Left ventricle myocardium superior (tissue), 1 donor: ENCODE measurements at regions not wholly inside any gene's neighbourhood (a gene's known extent, or its start where the extent isn't known, plus 50 kb on each side); places are given as distances from the start of the nearest gene placed in this dataset.
"Not testable (repeated sequence)": the region's sequence is repeated elsewhere in the genome, so short reads cannot be mapped to it uniquely, and the experiment has no call there.

Experiments
- ATAC-seq: fragments of 200-7000 bp; cut with Tn5 transposase; one replicate; pipeline ENCODE4 v1.9.1; 2020; ENCODE audit warnings: mild to moderate bottlenecking, moderate library complexity
- DNase-seq: peaks from one replicate; pipeline ENCODE4 v3.0.0-alpha.2; 2020
- intact Hi-C: fragments of 100-400 bp; cut with micrococcal nuclease; formaldehyde crosslinking; loops from one replicate; pipeline ENCODE4 v1.11.0; 2022
- donor health status: DM: no; HTN: yes; CAD: no; lungs with severe emphysema.

GRCh38 chr3:67064105-67064504 lies 66.0 kb downstream of the KBTBD8 start:
- intact Hi-C loops = no loop called here
- DNase-seq (no peak), ATAC-seq (no peak)

DNA sequence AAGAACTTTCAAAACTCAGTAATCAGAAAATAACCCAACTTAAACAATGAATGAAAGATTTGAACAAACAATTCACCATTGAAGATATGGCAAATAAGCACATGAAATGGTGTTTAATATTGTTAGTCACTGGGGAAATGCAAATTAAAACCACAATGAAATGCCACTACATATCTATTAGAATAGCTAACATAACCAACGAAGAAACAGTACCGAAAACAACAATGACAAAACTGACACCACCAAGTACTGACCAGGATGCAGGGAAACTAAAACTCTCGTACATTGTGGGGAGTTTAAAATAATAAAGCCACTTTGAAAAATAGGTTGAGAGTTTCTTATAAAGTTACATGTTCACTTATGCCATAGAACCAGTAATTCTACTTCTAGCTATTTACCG lies 69.1 kb downstream of the KBTBD8 start:
- no peak for ATAC-seq
- DNase-seq = no peak
- intact Hi-C loops = no loop called here

DNA sequence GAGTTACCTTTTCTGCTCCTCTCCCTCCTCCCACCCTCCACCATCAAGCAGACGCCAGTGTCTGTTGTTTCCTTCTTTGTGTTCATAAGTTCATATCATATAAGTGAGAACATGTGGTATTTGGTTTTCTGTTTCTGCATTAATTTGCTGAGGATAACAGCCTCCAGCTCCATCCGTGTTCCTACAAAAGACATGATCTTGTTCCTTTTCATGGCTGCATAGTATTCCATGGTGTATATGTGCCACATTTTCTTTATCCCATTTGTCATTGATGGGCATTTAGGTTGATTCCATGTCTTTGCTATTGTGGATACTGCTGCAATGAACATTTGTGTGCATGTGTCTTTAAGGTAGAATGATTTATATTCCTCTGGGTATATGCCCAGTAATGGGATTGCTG lies 74.5 kb downstream of the KBTBD8 start:
- DNase-seq, intact Hi-C loops, ATAC-seq: not testable (repeated sequence)

DNA sequence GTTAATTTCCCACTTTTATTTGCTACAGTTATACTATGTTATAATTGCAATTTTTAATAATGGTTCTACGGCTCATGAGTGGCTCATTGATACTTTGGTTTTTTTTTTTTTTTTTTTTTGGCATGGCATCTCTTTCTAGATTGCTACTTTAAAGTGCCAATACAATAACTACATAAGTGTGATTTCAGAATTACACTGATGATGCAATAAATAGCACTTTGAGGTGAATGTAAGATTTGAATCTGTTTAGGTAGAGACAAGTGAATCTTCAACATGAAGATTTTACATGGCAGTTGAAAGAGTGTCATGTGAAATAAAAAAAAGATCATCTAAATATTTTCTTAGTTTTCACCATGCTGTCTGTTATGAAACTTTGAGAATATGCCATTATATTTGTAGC lies 75.7 kb downstream of the KBTBD8 start:
- ATAC-seq (no peak), DNase-seq (no peak)
- intact Hi-C loops = no loop called here

- ATAC-seq (no peak), DNase-seq (no peak)
- intact Hi-C loops = no loop called here
Observed at GRCh38 chr3:67075295-67075694, 77.2 kb downstream of the KBTBD8 start.

DNA sequence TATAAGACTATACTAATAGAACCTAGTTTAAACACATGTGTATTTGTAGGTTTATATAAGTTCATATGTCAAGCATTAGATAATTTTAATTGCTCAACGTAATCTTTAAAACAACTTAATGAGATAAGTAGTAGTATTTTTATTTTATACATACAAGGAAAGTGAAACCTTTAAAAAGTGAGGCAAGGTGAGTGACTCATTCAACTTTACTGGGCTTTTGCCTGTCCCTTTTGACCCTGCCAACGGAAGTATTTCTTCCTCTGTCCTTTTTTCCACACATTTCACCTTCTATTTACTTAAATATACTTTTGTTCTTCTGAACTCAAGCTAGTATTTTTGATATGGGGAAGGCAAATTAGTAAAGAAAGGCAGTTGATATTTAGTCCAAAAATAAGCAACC lies 78.5 kb downstream of the KBTBD8 start:
- intact Hi-C loops = no loop called here
- DNase-seq = no peak
- no peak for ATAC-seq

- no peak for DNase-seq
- intact Hi-C loops = no loop called here
- no peak for ATAC-seq
Observed at GRCh38 chr3:67077656-67078055, 79.5 kb downstream of the KBTBD8 start.

- intact Hi-C loops = no loop called here
- no peak for DNase-seq
Observed at GRCh38 chr3:67082533-67083024, 84.5 kb downstream of the KBTBD8 start.

GRCh38 chr3:67083277-67083676 lies 85.2 kb downstream of the KBTBD8 start:
- DNase-seq (no peak), ATAC-seq (no peak)
- intact Hi-C loops = no loop called here

More at GRCh38 chr3:67082533-67083024, 84.5 kb downstream of the KBTBD8 start:
- no peak for ATAC-seq

- ATAC-seq (no peak), DNase-seq (no peak)
- intact Hi-C loops = no loop called here
Observed at GRCh38 chr3:67087788-67088187, 89.7 kb downstream of the KBTBD8 start.

GRCh38 chr3:67090474-67090873 lies 92.4 kb downstream of the KBTBD8 start:
- no peak for ATAC-seq
- no peak for DNase-seq
- intact Hi-C loops = no loop called here

GRCh38 chr3:67093305-67093704 lies 95.2 kb downstream of the KBTBD8 start:
- intact Hi-C loops = no loop called here
- ATAC-seq = no peak
- DNase-seq = no peak

DNA sequence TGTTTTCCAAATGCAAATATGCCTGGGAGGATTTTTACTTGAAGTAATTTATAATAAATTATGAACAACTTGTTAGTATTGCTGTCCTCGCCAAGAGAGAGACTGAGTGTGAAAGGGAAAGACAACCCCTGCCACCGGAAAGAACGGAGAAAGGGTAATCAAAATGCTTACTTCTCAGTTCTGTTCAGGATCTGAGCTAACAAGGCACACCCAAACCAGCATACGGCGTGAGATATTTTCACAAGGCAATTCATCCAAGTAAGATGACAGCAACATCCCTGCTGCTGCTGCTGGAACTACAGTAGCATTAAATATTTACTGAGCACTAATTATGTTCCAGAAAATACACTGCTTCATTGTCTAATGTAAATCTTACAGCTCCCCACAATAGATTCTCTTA lies 96.1 kb downstream of the KBTBD8 start:
- intact Hi-C loops = no loop called here
- ATAC-seq = no peak
- no peak for DNase-seq

DNA sequence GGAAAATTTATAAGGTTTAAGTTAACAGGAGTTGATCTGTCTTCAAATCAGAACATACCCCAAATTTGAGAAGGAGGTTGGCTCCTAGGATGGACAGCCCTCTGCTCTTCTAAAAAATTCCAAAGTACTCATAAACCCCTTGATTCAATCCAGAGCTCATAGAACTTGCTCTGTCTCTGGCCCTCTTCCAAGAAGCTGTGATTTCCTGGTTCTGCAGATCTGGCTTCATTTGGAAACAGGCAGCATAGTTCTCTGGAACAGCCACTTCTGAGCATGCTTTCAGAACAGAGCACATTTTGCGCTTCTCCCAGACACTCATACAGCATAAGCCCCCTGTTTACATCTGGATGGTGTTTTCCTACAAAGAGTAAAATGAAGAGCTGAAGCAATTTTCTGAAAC lies 96.7 kb downstream of the KBTBD8 start:
- intact Hi-C loops = no loop called here
- DNase-seq (no peak), ATAC-seq (no peak)

DNA sequence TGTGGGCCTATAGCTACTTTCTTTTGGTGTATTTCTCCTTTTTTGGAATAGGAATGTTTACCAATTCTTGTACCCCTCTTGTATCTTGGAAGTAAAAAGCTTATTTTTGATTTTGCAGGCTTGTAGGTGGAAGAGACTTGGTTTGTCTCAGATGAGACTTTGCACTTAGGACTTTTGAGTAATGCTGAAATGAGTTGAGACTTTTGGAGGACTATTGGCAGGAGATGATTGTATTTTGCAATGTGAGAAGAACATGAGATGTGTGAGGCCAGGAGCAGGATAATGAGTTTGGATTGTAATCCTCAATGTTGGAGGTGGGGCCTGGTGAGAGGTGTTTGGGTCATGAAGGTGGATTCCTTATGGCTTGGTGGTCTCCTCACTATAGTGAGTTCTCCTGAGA lies 106.3 kb downstream of the KBTBD8 start:
- intact Hi-C loops = loop anchor here (10.0 kb wide), 1 partner anchor 1770 kb away; no protein-coding TSS in a partner anchor
- DNase-seq (no peak), ATAC-seq (no peak)

DNA sequence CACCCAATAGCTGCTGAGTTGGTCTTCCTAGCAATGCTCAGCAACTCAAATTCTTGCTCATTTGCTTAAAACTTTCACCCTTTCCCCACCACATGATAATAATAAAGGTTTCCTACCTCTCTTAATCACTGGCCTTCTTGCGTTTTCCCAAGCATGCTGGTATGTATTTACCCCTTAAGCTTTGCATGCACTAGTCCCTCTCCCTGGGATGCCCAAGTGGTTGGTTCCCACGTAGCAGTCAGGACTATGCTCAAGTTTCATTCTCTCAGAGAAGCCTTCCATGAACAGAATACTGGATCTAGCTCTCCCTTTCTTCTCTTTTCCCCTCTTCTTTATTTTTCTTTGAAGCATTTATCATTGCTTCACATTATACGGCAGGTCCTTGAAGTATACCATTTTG lies 108.8 kb downstream of the KBTBD8 start:
- ATAC-seq = no peak
- DNase-seq = no peak
- intact Hi-C loops = loop anchor here (10.0 kb wide), 1 partner anchor 1768 kb away; no protein-coding TSS in a partner anchor

DNA sequence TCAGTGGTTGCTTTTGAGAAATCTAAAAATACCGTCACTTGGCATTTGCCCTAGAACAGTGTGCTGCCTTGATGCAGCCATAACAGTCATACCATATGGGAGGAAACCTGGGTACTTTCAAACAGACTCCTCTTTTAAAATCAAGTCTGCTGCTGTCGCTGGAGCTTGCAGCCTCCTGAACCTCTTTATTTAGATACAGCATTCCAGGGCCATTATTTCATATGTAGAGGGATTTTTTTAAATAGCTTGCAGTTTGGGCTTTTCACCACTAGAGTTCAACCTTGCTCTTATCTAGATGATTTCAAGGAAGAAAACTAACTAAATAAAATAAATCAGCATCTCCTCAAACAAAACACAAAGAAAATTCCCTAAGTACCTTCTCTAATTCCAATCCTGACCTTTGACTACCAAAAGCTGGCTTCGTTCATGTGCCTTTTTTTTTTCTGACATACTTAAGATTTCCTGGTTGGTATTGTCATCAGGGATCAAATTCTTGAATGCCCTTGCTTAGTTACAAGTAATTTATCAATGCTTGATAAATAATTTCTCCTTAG lies 111.6 kb downstream of the KBTBD8 start:
- no peak for DNase-seq
- no peak for ATAC-seq
- intact Hi-C loops = loop anchor here (10.0 kb wide), 1 partner anchor 1765 kb away; no protein-coding TSS in a partner anchor

DNA sequence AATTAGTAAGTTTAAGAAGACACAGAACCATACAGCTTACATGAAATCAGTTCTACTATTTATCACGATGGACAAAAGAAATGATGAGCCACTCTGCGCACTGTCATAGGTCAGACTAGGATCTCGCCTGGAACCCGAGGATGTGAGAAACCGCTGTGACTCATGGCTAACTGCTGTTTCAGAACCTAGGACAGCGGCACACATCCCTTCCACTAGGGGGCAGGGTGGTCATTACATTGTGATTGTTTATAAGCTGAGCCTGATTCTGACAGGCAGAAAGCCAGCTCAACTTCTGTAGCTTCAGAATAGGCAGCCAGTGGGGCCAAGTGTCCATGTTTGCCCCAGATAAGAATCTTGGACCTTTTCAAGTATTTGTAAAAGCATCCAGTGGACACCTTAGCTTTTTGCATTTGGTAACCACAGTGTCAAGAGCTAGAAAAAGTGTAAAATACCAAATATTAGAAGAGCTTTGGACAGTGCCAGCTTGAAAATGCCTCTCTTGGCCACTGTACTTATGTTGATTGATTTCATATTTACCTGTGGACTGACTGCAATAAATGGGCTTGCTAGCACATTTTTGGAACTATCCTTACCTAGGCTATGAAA lies 115.8 kb downstream of the KBTBD8 start:
- ATAC-seq (peak; percentile 70), DNase-seq (peak; percentile 66)
- intact Hi-C loops = no loop called here

DNA sequence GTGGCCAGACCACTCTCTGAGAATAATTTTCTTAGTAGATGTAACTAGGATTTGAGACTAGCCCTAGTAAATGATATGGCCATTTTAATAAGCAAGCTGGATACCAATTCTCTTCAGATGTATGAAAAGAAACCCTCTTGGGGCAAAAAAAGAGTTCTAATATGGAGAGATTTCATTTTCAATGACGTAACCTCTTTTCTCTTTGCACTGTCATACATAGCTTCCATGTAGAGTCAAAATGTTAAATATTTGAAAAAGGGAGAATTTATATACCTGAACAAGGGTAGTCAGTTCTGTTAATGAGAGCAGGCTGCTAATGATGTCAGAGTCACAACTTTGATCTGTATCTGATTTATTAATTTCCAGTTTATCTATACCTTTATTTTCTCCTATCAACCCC lies 120.0 kb downstream of the KBTBD8 start:
- no peak for ATAC-seq
- intact Hi-C loops = no loop called here

GRCh38 chr3:67118635-67119034 lies 120.5 kb downstream of the KBTBD8 start:
- no peak for DNase-seq
- ATAC-seq = no peak
- intact Hi-C loops = no loop called here

More for the DNA sequence above, 120.0 kb downstream of the KBTBD8 start:
- no peak for DNase-seq

DNA sequence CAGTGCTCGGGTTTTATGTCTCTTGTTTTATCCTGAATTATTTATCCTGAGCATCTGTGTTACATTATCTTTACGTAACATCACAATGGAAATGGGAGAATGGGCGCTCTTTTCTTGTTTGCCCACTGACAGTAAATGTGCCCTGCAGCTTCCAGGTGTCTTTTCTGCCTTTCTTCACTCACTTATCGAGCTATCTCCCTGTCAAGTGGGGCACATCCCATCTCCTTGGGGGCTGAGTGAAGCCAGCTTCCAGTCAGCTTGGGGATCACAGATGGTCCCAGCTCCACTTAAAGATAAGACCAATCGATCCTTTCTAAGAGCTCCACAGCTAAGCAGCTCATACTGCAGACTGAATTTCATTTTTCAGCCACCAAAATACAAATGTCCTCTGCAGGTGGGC lies 125.8 kb downstream of the KBTBD8 start:
- ATAC-seq (no peak), DNase-seq (no peak)
- intact Hi-C loops = no loop called here
